HG02623 (cell line): ENCODE measurements at regions not wholly inside any gene's neighbourhood (a gene's known extent, or its start where the extent isn't known, plus 50 kb on each side); places are given as distances from the start of the nearest gene placed in this dataset.
"Not testable (repeated sequence)": the region's sequence is repeated elsewhere in the genome, so short reads cannot be mapped to it uniquely, and the experiment has no call there.

ENCODE experiments used
- ATAC-seq: cut with Tn5 transposase; IDR thresholded peaks from one replicate; pipeline ENCODE4 v1.9.1; 2021; ENCODE audit warnings: moderate library complexity; ENCODE audit not compliant: unreplicated experiment

DNA sequence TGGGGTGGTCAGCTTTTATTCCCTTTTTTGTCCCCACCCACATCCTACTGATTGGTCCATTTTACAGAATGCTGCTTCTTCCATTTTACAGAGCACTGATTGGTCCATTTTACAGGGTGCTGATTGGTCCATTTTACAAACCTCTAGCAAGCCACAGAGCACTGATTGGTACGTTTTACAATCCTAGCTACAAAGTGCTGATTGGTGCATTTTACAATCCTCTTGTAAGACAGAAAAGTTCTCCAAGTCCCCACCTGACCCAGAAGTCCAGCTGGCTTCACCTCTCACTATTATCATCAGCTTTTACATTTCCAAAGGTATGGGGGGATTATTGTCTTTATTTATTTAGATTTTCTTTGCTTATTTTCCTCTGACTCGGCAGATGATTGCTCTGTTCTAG lies 390.4 kb upstream of the STXBP6 start:
- ATAC-seq = not testable (repeated sequence)

DNA sequence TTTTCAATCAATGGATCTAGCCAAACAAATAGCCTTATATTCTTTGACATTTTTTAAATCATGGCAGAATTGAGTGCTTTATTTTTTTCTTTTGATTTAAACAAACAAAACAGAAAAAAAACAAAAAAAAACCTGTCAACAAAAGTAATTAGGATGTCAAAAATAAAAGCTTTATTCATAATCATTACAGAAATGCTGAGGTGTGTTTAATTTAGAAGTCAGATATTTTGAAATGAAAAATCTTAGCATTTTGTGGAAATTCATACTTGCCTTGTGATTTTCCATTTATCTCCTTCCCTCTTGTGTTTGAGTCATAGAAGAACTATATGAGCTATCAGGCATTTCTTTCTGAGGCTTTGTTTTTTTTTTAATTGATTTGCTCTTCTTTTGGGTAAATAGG lies 387.0 kb upstream of the STXBP6 start:
- ATAC-seq = no peak

DNA sequence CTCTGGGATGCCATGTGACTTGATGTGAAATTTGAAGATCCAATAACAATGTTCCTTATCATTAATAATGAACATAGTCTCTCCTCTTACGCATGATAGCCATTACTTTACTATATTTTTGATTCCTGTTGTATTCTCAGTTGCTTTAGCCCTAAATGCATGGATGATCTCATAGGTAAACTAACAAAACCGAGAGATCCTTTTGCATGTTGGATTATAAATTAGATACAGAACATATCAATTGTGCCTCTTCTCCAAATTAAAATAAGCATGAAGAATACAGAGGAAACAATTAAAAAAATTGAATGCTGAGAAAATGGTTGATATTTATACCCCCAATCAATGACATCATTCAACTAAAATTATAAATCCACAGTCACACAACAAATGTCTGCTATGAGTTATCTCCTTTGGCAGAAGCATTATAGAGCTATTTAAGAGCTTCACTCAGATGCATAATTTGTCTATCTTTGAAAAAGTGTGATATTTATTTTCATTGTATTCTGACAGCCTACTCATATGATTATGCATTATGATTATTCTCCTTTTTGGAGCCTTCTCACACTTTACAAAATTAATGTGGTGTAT lies 386.4 kb upstream of the STXBP6 start:
- no peak for ATAC-seq

DNA sequence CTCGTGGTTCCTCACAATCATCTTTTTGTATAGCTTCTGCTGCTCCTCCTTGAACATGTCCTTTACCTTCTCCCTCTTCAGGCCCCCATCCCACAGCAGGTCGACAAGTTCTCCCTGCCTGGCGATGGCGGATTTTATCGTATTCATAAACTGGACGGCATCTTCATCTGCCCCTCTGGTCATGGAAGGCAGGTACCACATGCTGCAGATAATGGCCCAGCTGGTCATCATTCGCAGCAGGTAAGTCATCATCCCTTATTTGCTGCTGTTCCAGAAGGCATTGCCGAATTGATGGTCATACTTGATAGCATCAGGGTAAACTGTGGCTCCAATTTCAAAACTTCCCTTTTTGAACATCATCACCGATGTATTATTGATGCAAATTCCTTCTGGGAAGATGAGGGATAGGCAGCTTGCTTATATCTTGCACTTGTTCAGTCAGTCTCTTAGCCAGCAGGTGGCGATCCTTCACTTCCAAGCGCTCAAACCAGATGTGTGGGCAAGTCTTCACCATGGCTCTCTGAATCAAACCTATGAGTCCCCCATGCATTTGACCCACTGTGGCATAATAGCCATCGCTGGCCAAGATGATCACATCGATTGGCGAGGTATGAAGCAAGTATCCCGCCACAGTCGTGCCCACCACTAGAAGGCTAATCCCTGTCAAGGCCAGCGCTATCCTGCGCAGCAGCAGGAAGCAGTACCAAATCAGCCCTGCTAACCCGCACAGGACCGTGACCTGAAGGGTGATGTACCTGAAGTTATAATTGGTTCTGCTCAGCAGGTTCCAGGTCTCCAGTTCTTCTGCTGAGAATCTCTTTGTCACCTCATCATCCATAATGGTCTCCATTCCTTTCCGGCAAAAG lies 381.5 kb upstream of the STXBP6 start:
- no peak for ATAC-seq

DNA sequence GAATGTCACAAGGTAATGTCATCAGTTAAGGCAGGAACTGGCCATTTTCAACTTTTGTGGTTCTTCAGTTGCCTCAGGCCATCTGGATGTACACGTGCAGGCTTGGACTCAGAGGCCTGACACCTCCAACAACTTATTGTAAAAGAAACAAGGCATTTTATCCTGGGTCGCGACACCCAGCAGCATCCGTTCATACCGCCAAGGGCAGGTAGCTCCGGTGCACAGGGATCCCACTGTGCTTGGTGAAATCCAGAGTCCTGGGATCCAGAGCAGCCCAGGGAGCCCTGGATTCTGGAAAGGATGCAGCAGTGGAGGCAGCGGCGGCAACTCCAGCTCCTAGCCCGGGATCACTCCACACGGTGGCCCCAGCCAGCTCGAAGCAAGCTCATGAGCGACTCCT lies 380.9 kb upstream of the STXBP6 start:
- ATAC-seq = no peak

DNA sequence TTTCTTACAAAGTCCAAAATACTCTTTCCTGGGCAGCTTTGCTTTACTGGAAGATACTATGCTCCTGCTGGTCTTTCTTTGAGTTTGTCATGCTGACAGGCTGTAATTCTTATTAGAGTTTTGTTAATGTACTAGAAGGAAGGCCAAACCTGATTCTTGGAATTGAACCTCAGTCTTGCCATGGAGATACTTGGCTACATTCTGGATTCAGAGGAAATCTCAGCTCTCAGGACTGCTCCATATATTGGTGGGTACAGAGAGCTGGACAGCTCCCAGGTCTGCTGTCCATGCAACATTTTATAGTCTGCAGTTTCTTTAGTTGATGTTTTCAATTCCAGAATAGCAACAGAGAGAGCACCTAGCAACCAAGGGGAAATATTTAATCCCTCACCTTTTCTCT lies 363.1 kb upstream of the STXBP6 start:
- ATAC-seq = no peak

DNA sequence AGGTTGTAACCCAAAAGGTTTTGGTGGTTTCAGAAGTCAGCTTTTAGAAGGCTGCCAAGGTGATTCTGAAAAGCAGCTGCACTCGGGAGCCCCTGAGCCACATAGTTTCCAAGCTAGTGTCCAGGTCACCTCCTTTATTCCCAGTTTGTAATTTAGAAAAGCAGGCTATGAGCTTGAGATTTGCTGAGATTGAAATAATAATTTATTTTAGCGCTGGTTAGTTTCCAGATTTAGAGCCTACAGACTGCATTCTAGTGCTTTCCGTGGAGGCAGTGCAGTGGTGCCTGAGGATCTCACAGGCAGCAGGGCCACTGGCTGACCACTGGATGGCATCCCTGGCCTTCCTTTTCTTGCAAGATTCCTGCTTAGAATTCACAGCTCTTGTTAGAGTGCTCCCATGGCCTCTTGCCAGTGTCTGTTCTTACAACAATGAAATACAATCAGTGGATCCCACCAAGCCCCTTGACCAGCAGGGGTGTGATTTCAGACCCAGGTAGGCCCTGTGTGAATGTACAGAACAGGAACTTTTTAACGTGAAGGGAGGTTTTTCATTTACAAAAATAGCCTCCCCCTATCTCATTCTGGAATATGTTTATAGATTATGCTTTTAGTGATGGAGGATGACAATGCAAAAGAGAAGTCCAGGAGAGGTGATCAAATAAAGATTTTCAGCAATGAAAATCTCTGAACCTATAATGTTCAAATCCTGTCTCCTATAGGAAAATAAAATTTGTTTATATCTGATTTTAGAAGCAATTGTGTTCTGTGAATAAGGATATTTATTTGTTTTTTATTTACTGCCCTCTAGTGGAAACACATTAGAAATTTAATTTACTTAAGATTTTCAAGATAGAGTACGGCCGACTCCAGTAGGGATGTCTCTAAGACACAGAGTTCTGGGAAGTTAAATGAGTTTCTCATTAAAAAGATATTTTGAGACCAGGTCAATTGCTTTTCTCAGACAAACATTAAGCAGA lies 362.1 kb upstream of the STXBP6 start:
- ATAC-seq = no peak

DNA sequence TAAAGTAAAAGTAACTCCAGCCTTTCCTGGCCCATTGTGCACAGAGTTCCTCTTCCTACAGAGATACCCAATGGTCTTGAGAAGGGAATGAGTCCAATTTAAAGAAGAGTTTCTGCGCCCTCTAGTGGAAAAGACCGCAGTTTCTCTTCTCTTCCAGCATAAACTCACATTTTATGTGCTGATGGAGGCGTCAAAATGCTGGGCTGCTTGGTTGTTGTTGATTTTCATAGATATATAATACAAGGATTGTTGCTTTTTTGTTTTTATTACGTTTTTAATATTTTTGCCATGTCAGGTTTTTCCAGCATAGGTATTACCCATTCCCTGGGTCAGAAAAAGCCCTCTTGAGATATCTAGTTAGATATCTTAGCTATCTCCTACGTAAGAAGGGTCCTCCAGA lies 356.9 kb upstream of the STXBP6 start:
- ATAC-seq = no peak

DNA sequence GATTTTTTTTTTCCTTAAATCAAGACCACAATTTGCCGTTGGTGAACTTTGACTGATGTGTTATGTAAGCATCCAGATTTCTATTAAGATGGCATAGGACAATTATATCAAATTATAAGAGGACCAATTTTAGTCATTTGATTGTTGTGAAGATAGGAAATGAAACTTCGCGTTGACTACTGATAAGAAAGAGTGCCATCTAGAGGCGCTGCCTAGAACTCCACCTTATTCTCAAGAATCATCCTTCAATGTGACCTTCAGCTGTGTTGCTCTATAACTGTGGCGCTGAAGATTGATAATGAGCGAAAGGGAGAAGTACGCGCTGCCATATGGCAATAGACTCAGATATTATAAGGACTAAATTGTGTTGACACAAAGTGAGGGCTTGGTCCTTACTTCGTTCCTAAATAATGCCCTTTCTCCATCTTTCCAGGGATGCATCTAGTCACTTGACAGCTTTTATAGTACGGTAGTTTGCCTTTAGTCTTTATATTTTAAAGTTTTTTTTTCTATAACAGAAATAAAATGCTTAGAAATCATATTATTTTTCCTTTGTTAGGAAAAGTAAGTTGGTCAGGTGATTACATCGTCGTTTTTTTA lies 350.8 kb upstream of the STXBP6 start:
- ATAC-seq = peak; percentile 70

DNA sequence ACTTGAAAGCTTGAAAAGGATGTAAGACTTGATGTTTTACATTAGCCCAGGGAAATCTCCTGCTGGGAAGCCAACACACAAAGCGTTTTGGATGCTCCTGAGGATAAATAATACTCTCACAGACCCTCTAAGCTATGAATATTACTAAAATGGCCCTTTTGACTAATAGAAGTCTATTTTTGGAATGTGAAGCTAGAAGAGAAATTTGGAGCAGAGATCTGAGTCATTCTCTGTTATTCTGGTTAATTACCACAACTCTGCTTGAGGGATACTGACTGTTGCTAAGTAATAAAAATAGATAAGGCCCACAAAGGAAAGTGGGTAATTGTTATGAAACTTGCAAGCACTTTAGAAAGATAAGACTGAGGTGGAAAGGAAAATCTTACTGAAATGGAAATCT lies 346.2 kb upstream of the STXBP6 start:
- ATAC-seq = no peak

DNA sequence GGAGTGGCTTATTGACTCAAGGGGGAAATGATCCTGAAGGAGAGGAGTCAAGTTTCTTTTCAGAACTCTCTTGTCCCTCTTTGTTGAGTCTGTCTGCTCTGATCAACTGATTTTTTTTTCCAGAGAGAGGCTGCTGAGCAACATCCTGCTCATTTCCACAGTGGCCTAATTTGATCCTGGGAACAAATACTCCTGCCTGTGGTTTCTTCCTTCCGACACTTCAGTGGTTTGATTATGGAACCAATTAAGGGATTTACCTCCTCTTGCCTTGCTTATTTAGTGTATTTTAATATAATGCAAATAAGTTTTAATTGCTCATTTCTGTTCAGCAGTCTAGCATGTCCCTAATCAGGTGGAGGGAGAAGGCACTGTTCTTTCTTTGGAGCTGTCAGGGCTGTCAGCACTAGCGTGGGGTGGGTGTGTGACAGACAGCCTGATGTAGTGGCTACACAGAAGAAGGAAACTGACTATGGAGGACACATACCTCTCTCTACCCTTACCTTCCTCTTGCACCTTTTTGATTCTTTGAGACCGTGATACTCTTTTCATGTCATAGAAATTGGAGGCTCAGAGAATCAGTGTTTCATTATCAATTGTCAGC lies 344.9 kb upstream of the STXBP6 start:
- no peak for ATAC-seq

DNA sequence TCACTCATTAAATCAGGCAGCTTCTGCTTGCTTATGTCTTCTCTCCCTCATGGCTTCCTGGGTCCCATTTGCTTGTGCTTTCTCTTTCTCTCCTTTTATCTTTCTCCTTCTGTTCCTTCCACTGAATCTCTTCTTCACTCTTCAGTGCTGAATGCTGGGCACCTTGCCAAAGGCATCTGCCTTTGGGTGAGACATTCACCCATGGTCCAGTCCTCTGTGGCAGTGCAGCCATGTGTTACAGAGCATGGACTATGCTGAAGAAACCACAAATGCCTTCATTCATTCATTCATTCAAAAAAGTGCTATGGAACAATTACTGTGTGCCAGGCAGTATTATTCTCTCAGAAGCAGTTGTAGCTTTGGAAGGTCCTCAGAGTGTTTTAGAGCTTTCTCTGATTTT lies 344.4 kb upstream of the STXBP6 start:
- ATAC-seq = no peak

DNA sequence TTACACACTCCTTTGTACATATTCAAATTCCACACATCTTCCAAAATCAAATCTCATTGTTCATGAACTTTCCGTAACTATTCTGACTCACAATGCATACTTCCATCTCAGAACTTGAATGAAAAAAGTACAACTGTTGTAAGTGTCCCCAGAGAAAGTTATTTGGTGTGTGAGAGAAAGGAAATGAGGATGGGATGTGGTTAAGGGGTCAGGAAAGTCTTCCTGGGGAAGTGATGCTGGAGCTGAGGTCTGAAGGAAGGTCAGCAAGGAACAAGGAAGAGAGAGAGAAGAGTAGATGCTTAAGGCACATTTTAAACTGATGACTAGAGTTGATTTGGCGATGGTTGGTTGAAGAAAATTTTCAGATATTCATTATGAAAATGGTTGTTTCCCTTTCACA lies 340.0 kb upstream of the STXBP6 start:
- no peak for ATAC-seq

DNA sequence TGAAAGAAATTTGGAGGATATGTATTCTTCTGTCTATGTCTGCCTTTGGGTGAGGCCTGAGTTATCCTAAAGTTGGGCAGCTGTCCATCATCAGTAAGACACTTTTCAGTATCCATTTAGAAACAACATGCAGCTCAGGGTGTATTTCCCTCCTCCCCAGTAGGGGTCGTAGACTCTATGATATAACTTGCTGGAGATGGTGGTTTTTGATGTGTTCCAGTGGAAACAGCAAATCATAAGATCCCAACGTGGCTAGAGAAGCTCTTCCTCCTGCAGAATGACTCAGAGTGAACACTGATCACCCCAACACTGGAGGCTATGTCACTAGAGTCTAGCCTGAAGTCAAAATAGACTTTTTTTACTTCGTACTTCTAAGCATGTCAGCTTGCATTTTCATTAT lies 331.6 kb upstream of the STXBP6 start:
- ATAC-seq = no peak

DNA sequence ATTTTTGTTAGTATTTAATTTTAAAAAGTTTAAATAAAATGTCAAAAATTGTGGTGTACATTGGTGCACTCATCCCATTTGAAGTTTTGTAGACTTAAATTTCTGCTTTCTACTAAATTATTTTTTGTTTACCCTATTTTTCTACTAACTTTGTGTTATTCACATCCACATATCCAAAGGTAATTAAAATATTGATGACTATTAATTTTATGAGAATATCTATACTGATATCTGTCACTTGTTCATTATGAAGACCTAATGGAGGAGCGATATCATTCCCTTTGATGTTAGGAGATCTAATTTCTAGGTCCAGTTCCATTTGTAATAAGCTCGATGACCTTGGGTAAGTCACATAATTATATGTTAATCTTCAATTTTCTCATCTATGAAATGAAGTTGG lies 325.7 kb upstream of the STXBP6 start:
- ATAC-seq = no peak

DNA sequence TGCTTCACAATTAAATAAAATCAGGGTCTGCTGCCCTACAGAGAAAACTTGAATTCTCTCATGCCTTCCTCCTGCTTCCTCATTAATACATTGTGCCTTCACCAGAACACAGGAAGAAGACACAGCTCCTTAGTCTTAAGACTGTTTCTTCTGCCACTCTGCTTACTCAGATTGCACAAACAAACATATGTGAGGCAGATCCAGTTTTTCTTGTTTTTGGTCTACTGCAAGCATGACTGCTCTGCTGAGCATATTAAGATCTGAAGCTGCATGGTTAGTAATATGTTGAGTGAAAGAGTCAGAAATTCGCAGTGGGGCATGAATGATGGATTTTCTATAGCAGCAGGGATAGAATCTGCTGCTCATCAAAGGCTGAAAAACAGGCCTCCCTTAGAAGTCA lies 321.1 kb upstream of the STXBP6 start:
- ATAC-seq = no peak

DNA sequence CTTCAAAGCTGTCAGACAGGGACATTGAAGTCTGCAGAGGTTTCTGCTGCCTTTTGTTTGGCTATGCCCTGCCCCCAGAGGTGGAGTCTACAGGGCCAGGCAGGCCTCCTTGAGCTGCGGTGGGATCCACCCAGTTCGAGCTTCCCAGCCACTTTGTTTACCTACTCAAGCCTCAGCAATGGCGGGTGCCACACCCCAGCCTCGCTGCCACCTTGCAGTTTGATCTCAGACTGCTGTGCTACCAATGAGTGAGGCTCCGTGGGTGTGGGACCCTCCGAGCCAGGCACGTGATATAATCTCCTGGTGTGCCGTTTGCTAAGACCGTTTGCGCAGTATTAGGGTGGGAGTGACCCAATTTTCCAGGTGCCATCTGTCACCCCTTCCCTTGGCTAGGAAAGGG lies 320.1 kb upstream of the STXBP6 start:
- ATAC-seq = not testable (repeated sequence)

DNA sequence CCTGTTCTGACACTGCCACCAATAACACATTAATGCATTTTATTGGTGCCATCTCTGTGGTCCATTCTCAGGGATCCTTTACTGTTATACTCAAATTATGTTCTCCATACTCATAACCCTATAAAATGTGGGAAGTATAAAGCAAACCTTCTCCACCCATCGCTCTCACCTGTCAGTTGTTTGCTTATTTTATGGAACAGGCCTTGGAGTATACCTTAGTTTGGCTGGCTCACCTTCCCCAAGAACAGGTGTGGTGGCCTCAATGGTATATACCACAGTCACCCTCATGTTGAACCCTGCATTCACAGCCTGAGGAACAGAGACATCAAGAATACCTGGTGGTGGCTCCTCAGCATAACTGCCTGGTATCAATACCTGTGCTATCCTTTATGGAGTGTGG lies 308.4 kb upstream of the STXBP6 start:
- ATAC-seq = no peak

DNA sequence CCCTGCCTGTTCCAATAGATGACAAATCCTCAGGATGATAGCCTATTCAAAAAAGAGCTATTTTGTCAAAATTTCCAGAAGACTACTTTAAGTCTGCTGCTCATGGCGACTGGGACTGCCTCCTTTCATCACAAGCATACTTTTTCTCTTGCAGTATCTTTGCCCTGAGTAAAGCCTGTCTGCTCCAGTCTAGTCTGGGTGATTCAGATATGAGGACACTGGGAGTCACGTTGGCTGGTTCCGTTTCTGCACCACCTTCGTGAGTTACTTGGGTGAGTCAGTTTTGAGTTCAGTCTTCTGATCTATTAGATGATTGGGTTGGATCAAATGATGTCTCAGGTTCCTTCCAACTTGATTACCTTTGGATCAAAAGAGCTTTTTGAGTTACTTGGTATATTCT lies 301.3 kb upstream of the STXBP6 start:
- no peak for ATAC-seq

DNA sequence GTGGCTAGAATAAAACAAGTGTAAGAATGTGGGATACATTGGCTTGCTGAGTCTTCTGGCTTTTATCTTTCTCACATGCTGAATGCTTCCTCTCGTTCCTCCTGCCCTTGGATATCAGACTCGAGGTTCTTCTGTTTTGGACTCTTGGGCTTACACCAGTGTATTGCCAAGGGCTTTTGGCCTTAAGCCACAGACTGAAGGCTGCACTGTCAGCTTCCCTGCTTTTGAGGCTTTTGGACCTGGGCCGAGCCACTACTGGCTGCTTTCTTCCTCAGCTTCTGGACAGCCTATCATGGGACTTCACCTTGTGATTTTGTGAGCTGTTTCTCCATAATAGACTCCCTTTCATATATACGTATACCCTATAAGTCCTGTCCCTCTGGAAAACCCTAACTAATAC lies 300.9 kb upstream of the STXBP6 start:
- ATAC-seq = no peak

DNA sequence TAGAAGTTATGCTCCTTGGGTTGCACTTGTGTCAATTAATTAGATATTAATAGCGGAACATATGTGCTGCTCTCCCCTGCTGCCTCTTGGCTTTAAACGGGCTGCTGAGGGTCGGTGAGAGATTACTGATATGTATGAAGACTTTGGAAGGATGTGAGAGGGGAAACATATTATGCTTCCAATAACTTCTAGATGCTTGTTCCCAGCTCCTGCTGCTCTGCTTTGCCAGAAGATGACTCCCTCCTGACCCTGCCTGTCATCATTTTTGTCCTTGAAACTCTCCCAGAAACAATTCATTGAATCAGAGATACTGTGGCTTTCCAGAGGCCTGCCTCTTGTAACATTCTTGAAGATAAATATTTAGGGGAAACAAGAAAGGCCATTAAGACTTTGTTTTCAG lies 300.1 kb upstream of the STXBP6 start:
- no peak for ATAC-seq
